ENCODE measurements at regions not wholly inside any gene's neighbourhood (a gene's known extent, or its start where the extent isn't known, plus 50 kb on each side); places are given as distances from the start of the nearest gene placed in this dataset.

- TF ChIP-seq EZH2 (IDR thresholded peaks at IDR 0.05; ENCODE audit: low read depth) (no peak), CTCF (conservative IDR thresholded peaks at IDR 0.05) (no peak; the same call in 1 of the 2 replicates)
These were observed 251.2 kb downstream of the RRAGC start for GRCh38 chr1:38608202-38608864.

Data from PC-9 (cell line).